Kidney epithelial cell (primary cell): ENCODE measurements at regions not wholly inside any gene's neighbourhood (a gene's known extent, or its start where the extent isn't known, plus 50 kb on each side); places are given as distances from the start of the nearest gene placed in this dataset.
"Not testable (repeated sequence)": the region's sequence is repeated elsewhere in the genome, so short reads cannot be mapped to it uniquely, and the experiment has no call there.

Experiments used
- DNase-seq: peaks from one replicate; pipeline ENCODE4 v3.0.0-alpha.2; 2010; ENCODE audit warnings: low read depth
- H3K27me3 ChIP-seq: 2 replicates; pipeline ENCODE4 v1.6.0; 2011; ENCODE audit warnings: low read length; ENCODE audit not compliant: control insufficient read depth, insufficient read depth
- H3K36me3 ChIP-seq: 2 replicates; pipeline ENCODE4 v1.5.1; 2011; ENCODE audit warnings: low read length; ENCODE audit not compliant: control insufficient read depth, insufficient read depth
- H3K4me3 ChIP-seq: 2 replicates; pipeline ENCODE4 v1.5.1; 2011; ENCODE audit warnings: low read depth, mild to moderate bottlenecking, control low read depth, low read length
- CTCF ChIP-seq: IDR thresholded peaks from 2 replicates; pipeline ENCODE4 v1.5.1; 2011; ENCODE audit warnings: mild to moderate bottlenecking, moderate library complexity, low read length, control low read depth, inconsistent platforms; ENCODE audit not compliant: insufficient read depth, poor library complexity, severe bottlenecking

GRCh38 chr6:84866715-84867114, 102.3 kb upstream of the TBX18 start:
- no peak for TF ChIP-seq CTCF
- Histone ChIP-seq H3K36me3 (no peaks in the 10 kb centered on the region), H3K4me3 (no peak overlapping the region), H3K27me3 (no peaks in the 10 kb centered on the region)
- no peak for DNase-seq

- not testable (repeated sequence) for H3K4me3 ChIP-seq, H3K36me3 ChIP-seq, DNase-seq, H3K27me3 ChIP-seq
Measured at GRCh38 chr6:84865372-84865771, 101.0 kb upstream of the TBX18 start.

DNA sequence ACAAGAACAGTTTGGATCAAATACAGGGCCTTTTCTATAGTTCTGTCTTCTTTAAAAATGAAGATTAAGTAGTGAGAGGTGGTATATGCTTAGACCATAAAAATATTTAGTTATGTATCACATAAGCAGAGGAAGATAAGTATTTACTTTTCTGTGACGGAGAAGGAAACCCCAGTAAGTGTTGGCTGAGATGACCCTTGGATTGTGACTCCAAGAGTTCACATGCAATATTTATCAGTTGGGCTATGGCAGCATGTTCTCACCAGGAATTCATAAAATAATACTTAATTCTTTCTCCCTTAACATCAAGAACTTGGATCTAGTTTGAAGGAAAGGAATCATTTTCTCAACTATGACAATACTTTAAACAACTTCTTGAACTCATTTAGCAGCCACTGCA, 98.4 kb upstream of the TBX18 start:
- TF ChIP-seq CTCF = no peak
- Histone ChIP-seq H3K4me3 (no peak overlapping the region), H3K36me3 (no peaks in the 10 kb centered on the region), H3K27me3 (no peaks in the 10 kb centered on the region)
- DNase-seq = no peak

GRCh38 chr6:84860920-84861319, 96.5 kb upstream of the TBX18 start:
- TF ChIP-seq CTCF = no peak
- no peak overlapping the region for H3K4me3 ChIP-seq
- DNase-seq = no peak
- H3K36me3 ChIP-seq = no peaks in the 10 kb centered on the region
- H3K27me3 ChIP-seq = no peaks in the 10 kb centered on the region

DNA sequence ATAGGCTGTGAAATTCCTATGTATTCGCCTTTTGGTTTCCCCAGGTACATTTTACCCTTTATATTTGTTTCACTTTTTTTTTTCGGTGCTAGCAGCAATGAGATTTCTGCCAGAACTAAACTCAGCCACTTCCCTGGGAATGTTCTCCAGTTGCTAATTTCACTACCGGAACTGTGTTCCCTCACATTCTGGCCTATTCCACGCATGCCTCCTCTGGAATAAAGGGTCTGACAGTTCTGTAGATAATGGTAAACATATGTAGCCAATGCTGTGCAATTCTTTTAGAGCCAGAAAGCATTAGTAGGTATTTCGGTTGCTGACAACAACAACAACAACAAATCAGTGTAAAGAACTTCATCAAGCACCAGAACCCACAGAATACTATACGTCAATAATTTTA, 96.1 kb upstream of the TBX18 start:
- DNase-seq = no peak
- TF ChIP-seq CTCF = no peak
- Histone ChIP-seq H3K4me3 (no peak overlapping the region), H3K36me3 (no peaks in the 10 kb centered on the region), H3K27me3 (no peaks in the 10 kb centered on the region)

DNA sequence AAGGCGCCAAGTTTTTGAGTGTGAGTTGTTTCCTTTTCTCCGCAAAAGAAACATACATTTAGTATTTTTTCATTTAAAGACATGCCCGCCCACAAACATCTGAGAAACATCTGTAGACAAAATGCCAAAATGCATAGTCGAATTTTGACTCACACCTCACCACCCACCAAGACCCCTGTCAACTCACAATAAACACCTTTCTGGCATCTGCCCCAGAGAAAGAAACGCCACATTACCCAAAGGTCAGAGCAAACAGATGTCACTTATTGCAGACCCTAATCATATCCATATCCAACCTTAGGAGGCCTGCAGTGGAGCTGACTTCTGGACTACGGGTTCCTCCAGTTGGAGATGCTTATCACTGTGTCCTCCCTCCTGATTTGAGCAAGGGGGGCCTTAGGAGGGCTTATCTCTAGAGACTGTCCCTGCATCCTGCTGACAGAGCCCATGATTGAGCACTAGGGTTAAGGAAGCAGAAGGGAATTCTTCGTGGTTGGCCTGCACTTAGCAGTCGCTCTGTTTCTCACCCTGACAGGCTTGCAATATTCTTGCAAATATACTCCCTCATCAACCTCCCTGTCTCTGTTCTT, 90.5 kb upstream of the TBX18 start:
- TF ChIP-seq CTCF = no peak
- DNase-seq = no peak
- H3K4me3 ChIP-seq = no peak overlapping the region
- no peaks in the 10 kb centered on the region for H3K27me3 ChIP-seq
- H3K36me3 ChIP-seq = no peaks in the 10 kb centered on the region
